ENCODE measurements at regions not wholly inside any gene's neighbourhood (a gene's known extent, or its start where the extent isn't known, plus 50 kb on each side); places are given as distances from the start of the nearest gene placed in this dataset.
"Not testable (repeated sequence)": the region's sequence is repeated elsewhere in the genome, so short reads cannot be mapped to it uniquely, and the experiment has no call there.

GRCh38 chr15:96959501-96959900 is 629.0 kb downstream of the NR2F2 start:
- DNase-seq = no peak

- DNase-seq = no peak
Measured at GRCh38 chr15:96960711-96961480, 630.4 kb downstream of the NR2F2 start.

- DNase-seq = no peak
Measured at GRCh38 chr15:96966554-96966953, 636.1 kb downstream of the NR2F2 start.

- DNase-seq = no peak
Measured at GRCh38 chr15:96969732-96970710, 639.5 kb downstream of the NR2F2 start.

- DNase-seq = no peak
Measured at GRCh38 chr15:96972201-96972600, 641.7 kb downstream of the NR2F2 start.

- DNase-seq = no peak
Measured at GRCh38 chr15:96974761-96975160, 644.3 kb downstream of the NR2F2 start.

- DNase-seq = no peak
Measured at GRCh38 chr15:96977886-96978285, 647.4 kb downstream of the NR2F2 start.

GRCh38 chr15:96978937-96979473 is 648.5 kb downstream of the NR2F2 start:
- DNase-seq = no peak

GRCh38 chr15:96984121-96984671 is 653.7 kb downstream of the NR2F2 start:
- not testable (repeated sequence) for DNase-seq

- no peak for DNase-seq
Measured at GRCh38 chr15:96992817-96993216, 662.3 kb downstream of the NR2F2 start.

- no peak for DNase-seq
Measured at GRCh38 chr15:96997538-96997937, 667.0 kb downstream of the NR2F2 start.

- no peak for DNase-seq
Measured at GRCh38 chr15:97009031-97009431, 678.5 kb downstream of the NR2F2 start.

GRCh38 chr15:97012986-97013385 is 682.5 kb downstream of the NR2F2 start:
- no peak for DNase-seq

- DNase-seq = no peak
Measured at GRCh38 chr15:97013491-97013890, 683.0 kb downstream of the NR2F2 start.

GRCh38 chr15:97014001-97014400 is 683.5 kb downstream of the NR2F2 start:
- DNase-seq = no peak

- DNase-seq = no peak
Measured at GRCh38 chr15:97023488-97023844, 693.0 kb downstream of the NR2F2 start.

GRCh38 chr15:97026781-97027180 is 696.3 kb downstream of the NR2F2 start:
- DNase-seq = no peak

- DNase-seq = no peak
Measured at GRCh38 chr15:97027772-97028171, 697.3 kb downstream of the NR2F2 start.

GRCh38 chr15:97030251-97030650 is 699.8 kb downstream of the NR2F2 start:
- no peak for DNase-seq

- DNase-seq = no peak
Measured at GRCh38 chr15:97036301-97036700, 705.8 kb downstream of the NR2F2 start.

GRCh38 chr15:97037080-97037479 is 706.6 kb downstream of the NR2F2 start:
- no peak for DNase-seq

- DNase-seq = no peak
Measured at GRCh38 chr15:97045666-97046421, 715.3 kb downstream of the NR2F2 start.

GRCh38 chr15:97052513-97052912 is 722.0 kb downstream of the NR2F2 start:
- DNase-seq = no peak

All from fibroblast of skin of right biceps (primary cell).